Osteocyte (in vitro differentiated cells): ENCODE measurements at regions not wholly inside any gene's neighbourhood (a gene's known extent, or its start where the extent isn't known, plus 50 kb on each side); places are given as distances from the start of the nearest gene placed in this dataset.

ENCODE experiments used
- DNase-seq: peaks from one replicate; pipeline ENCODE4 v3.0.0; 2021; ENCODE audit warnings: mixed read lengths; ENCODE audit not compliant: unreplicated experiment; ENCODE audit errors: extremely low spot score
- H3K27ac Mint-ChIP-seq: one replicate; pipeline ENCODE4 v1.8.0; 2021; ENCODE audit warnings: mild to moderate bottlenecking, mixed read lengths; ENCODE audit not compliant: unreplicated experiment
- H3K27me3 Mint-ChIP-seq: one replicate; pipeline ENCODE4 v1.8.0; 2021; ENCODE audit warnings: mixed read lengths; ENCODE audit not compliant: unreplicated experiment
- H3K36me3 Mint-ChIP-seq: one replicate; pipeline ENCODE4 v1.8.0; 2021; ENCODE audit warnings: mixed read lengths; ENCODE audit not compliant: unreplicated experiment
- H3K4me1 Mint-ChIP-seq: one replicate; pipeline ENCODE4 v1.8.0; 2021; ENCODE audit warnings: mixed read lengths; ENCODE audit not compliant: unreplicated experiment
- H3K4me3 Mint-ChIP-seq: one replicate; pipeline ENCODE4 v1.8.0; 2021; ENCODE audit warnings: mild to moderate bottlenecking, moderate library complexity, mixed read lengths; ENCODE audit not compliant: unreplicated experiment
- H3K9me3 Mint-ChIP-seq: one replicate; pipeline ENCODE4 v1.8.0; 2021; ENCODE audit warnings: mixed read lengths; ENCODE audit not compliant: unreplicated experiment
- TF ChIP-seq, protein P1 (sequence below): fragments of 200-600 bp; sonication (generic); IDR thresholded peaks from 2 replicates; pipeline ENCODE4 v1.5.0; 2021; ENCODE audit warnings: antibody characterized with exemption, mild to moderate bottlenecking, moderate library complexity

DNA sequence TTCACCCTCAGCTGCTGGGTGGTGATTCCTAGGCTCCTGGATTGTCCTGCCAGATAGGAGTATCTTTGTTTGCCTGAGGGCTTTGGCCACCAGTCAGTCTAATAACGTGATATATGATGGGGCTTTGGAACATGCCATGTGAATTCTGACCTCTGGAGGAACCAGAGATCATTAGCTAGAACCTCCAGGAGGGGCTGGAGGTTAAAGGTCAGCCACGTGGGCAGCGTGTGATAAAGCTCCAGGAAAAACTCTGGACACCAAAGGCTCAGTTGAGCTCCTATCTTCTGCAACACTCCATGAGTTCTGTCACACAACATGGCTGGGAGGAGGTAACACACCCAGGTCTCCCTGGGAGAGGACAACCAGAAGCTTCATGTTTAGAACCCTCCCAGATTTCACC lies 251.1 kb downstream of the DAD1 start:
- H3K27ac Mint-ChIP-seq, result no peak overlapping the region
- H3K36me3 Mint-ChIP-seq, result no peaks in the 10 kb centered on the region
- no peak overlapping the region for H3K4me3 Mint-ChIP-seq
- H3K9me3 Mint-ChIP-seq, result no peaks in the 10 kb centered on the region
- H3K4me1 Mint-ChIP-seq, result peaks cover 12% of the 10 kb centered on the region
- TF ChIP-seq, protein P1, sequence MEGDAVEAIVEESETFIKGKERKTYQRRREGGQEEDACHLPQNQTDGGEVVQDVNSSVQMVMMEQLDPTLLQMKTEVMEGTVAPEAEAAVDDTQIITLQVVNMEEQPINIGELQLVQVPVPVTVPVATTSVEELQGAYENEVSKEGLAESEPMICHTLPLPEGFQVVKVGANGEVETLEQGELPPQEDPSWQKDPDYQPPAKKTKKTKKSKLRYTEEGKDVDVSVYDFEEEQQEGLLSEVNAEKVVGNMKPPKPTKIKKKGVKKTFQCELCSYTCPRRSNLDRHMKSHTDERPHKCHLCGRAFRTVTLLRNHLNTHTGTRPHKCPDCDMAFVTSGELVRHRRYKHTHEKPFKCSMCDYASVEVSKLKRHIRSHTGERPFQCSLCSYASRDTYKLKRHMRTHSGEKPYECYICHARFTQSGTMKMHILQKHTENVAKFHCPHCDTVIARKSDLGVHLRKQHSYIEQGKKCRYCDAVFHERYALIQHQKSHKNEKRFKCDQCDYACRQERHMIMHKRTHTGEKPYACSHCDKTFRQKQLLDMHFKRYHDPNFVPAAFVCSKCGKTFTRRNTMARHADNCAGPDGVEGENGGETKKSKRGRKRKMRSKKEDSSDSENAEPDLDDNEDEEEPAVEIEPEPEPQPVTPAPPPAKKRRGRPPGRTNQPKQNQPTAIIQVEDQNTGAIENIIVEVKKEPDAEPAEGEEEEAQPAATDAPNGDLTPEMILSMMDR, result no peak
- peaks cover 7% of the 10 kb centered on the region for H3K27me3 Mint-ChIP-seq
- DNase-seq, result no peak

DNA sequence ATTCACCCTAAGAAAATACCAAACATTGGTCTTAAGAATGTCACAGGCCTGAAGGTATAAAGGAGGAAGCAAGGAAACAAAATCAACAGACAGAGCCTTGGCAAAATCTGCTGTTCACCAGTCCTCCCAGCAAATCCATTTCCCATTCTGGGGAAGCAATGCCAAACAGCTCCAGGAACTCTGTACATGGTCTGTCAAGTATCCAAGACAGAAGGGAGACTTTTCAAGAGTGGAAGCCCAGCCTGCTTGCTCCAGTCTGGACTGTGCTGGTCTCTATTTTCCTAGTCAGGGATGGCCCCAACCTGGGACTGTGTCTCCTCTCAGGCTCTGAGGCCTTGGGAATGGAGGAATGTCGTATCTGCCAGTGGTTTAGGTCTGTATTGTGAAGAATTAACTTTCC lies 251.5 kb downstream of the DAD1 start:
- peaks cover 7% of the 10 kb centered on the region for H3K27me3 Mint-ChIP-seq
- H3K36me3 Mint-ChIP-seq, result no peaks in the 10 kb centered on the region
- H3K27ac Mint-ChIP-seq, result no peak overlapping the region
- DNase-seq, result no peak
- peaks cover 12% of the 10 kb centered on the region for H3K4me1 Mint-ChIP-seq
- H3K9me3 Mint-ChIP-seq, result no peaks in the 10 kb centered on the region
- no peak overlapping the region for H3K4me3 Mint-ChIP-seq
- TF ChIP-seq, protein P1, result no peak

DNA sequence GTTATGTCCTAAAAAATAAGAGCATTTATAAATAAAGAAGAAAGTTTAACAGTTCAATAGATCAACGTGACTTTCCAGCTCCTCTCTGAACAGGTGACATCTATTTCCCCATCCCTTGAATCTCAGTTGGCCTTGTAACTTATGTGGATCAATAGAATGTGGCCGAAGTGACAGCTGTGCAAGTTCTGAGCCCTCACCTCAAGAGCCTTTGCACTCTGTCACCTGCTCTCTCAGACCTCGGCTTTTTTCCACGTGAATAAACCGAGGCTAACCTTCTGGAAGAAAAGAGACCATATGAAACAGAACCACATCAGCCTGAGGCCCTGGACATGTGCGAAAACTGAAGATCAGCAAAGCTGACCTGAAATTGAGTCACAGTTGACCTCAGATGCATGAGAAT lies 253.0 kb downstream of the DAD1 start:
- H3K27me3 Mint-ChIP-seq, result peaks cover 3% of the 10 kb centered on the region
- H3K9me3 Mint-ChIP-seq, result no peaks in the 10 kb centered on the region
- TF ChIP-seq, protein P1, result no peak
- no peak overlapping the region for H3K27ac Mint-ChIP-seq
- no peaks in the 10 kb centered on the region for H3K36me3 Mint-ChIP-seq
- DNase-seq, result no peak
- H3K4me1 Mint-ChIP-seq, result peaks cover 12% of the 10 kb centered on the region
- H3K4me3 Mint-ChIP-seq, result no peak overlapping the region

DNA sequence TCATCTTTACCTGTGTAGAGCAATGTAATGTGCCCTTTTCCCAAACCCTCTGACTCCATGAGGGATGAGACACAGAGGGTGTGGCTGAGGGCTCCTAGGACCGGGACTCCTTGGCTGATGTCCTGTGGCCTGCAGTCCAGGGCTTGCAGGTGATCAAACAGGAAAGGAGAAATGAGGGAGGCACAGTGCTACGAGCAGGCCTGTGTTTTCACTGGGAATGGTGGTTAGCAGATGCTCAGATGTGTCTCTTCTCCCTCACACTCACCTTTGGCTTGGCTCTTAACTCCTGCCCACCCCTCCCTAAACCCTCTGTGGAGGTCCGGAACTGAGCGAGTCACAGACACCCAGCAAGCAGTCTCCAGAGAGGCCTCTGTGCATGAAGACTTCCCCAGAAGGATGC lies 254.4 kb downstream of the DAD1 start:
- Mint-ChIP-seq H3K4me1 (peaks cover 11% of the 10 kb centered on the region), H3K27me3 (peaks cover 3% of the 10 kb centered on the region), H3K9me3 (peaks cover 6% of the 10 kb centered on the region), H3K27ac (no peak overlapping the region), H3K4me3 (no peak overlapping the region), H3K36me3 (no peaks in the 10 kb centered on the region)
- no peak for DNase-seq
- TF ChIP-seq, protein P1, result no peak

DNA sequence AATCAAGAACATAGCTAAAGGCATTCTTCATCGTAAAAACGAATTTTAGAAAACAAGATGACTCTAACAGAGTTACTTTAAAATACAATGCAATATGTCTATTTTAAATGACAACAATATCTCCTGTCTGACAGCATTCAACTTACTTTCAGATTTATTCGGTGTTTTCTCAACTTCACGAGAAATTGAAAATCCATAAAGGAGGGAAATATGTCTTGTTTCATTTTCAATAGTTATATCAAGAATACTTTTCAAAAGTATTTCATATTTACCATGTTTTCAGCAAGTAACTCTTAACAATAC lies 254.8 kb downstream of the DAD1 start:
- Mint-ChIP-seq H3K9me3 (peaks cover 7% of the 10 kb centered on the region), H3K4me1 (peaks cover 6% of the 10 kb centered on the region), H3K4me3 (no peak overlapping the region), H3K27ac (no peak overlapping the region), H3K36me3 (no peaks in the 10 kb centered on the region), H3K27me3 (peaks cover 3% of the 10 kb centered on the region)
- DNase-seq, result no peak
- TF ChIP-seq, protein P1, result no peak
